ENCODE measurements at regions not wholly inside any gene's neighbourhood (a gene's known extent, or its start where the extent isn't known, plus 50 kb on each side); places are given as distances from the start of the nearest gene placed in this dataset.
"Not testable (repeated sequence)": the region's sequence is repeated elsewhere in the genome, so short reads cannot be mapped to it uniquely, and the experiment has no call there.

- H3K4me3 Mint-ChIP-seq; H3K27ac Mint-ChIP-seq; ATAC-seq; H3K36me3 Mint-ChIP-seq; H3K27me3 Mint-ChIP-seq (ENCODE audit: low read depth); CTCF ChIA-PET; H3K4me1 Mint-ChIP-seq; POLR2A ChIA-PET; DNase-seq (ENCODE audit: low spot score): not testable (repeated sequence)
- H3K9me3 Mint-ChIP-seq, result peaks cover 17% of the 10 kb centered on the region
Observed at GRCh38 chr1:229935157-229935556, 131.9 kb upstream of the GALNT2 start.

- peaks cover 5% of the 10 kb centered on the region; the same call in 1 of the 2 replicates for H3K4me1 Mint-ChIP-seq
- no peak for TF ChIP-seq FOXK1 (CRISPR knock-in tag; IDR thresholded peaks at IDR 0.05)
- TF ChIP-seq PRDM15 (CRISPR knock-in tag; IDR thresholded peaks at IDR 0.05), result no peak
- no peak for TF ChIP-seq TEAD1 (CRISPR knock-in tag; IDR thresholded peaks at IDR 0.05)
- no peak for TF ChIP-seq CTCF (IDR thresholded peaks at IDR 0.05)
- TF ChIP-seq ZNF423 (CRISPR knock-in tag; IDR thresholded peaks at IDR 0.05), result no peak
- no peak overlapping the region for H3K27ac Mint-ChIP-seq
- H3K27me3 Mint-ChIP-seq (ENCODE audit: low read depth), result no peaks in the 10 kb centered on the region
- CTCF ChIA-PET, result no interaction called here
- no peak overlapping the region for H3K4me3 Mint-ChIP-seq
- no peak for DNase-seq (ENCODE audit: low spot score)
- H3K9me3 Mint-ChIP-seq, result peaks cover 2% of the 10 kb centered on the region; the same call in 1 of the 2 replicates
- no peaks in the 10 kb centered on the region for H3K36me3 Mint-ChIP-seq
- ATAC-seq, result no peak
- POLR2A ChIA-PET, result no interaction called here
Observed at GRCh38 chr1:229938551-229938950, 128.5 kb upstream of the GALNT2 start.

GRCh38 chr1:229940684-229941083 lies 126.4 kb upstream of the GALNT2 start:
- Mint-ChIP-seq H3K9me3 (no peaks in the 10 kb centered on the region), H3K27ac (no peak overlapping the region), H3K36me3 (no peaks in the 10 kb centered on the region), H3K27me3 (ENCODE audit: low read depth) (no peaks in the 10 kb centered on the region), H3K4me3 (no peak overlapping the region), H3K4me1 (peaks cover 5% of the 10 kb centered on the region; the same call in 1 of the 2 replicates)
- DNase-seq (ENCODE audit: low spot score) (no peak), ATAC-seq (no peak)
- TF ChIP-seq ZNF671 (CRISPR knock-in tag; IDR thresholded peaks at IDR 0.05), result no peak
- no peak for TF ChIP-seq TP53 (CRISPR knock-in tag; IDR thresholded peaks at IDR 0.05)
- no peak for TF ChIP-seq NFATC4 (CRISPR knock-in tag; IDR thresholded peaks at IDR 0.05)
- TF ChIP-seq PREB (CRISPR knock-in tag; IDR thresholded peaks at IDR 0.05; ENCODE audit: borderline replicate concordance), result no peak
- no peak for TF ChIP-seq ZNF317 (CRISPR knock-in tag; IDR thresholded peaks at IDR 0.05; ENCODE audit: borderline replicate concordance, low read depth)
- TF ChIP-seq ZBTB21 (CRISPR knock-in tag; IDR thresholded peaks at IDR 0.05; ENCODE audit: borderline replicate concordance), result no peak
- TF ChIP-seq ZBTB43 (CRISPR knock-in tag; IDR thresholded peaks at IDR 0.05), result no peak
- ChIA-PET POLR2A (no interaction called here), CTCF (no interaction called here)

GRCh38 chr1:229941160-229941559 lies 125.9 kb upstream of the GALNT2 start:
- DNase-seq (ENCODE audit: low spot score) (no peak), ATAC-seq (no peak)
- CTCF ChIA-PET, result no interaction called here
- no peaks in the 10 kb centered on the region for H3K27me3 Mint-ChIP-seq (ENCODE audit: low read depth)
- H3K4me3 Mint-ChIP-seq, result no peak overlapping the region
- H3K4me1 Mint-ChIP-seq, result peaks cover 5% of the 10 kb centered on the region; the same call in 1 of the 2 replicates
- no peaks in the 10 kb centered on the region for H3K9me3 Mint-ChIP-seq
- no peak overlapping the region for H3K27ac Mint-ChIP-seq
- no peaks in the 10 kb centered on the region for H3K36me3 Mint-ChIP-seq
- POLR2A ChIA-PET, result no interaction called here
- TF ChIP-seq RELA (CRISPR knock-in tag; IDR thresholded peaks at IDR 0.05; ENCODE audit: borderline replicate concordance), result no peak
- TF ChIP-seq ZNF396 (CRISPR knock-in tag; IDR thresholded peaks at IDR 0.05; ENCODE audit: borderline replicate concordance), result no peak
- no peak for TF ChIP-seq NR3C1 (CRISPR knock-in tag; conservative IDR thresholded peaks at IDR 0.05; ENCODE audit: low read depth)
- no peak for TF ChIP-seq ATF3 (CRISPR knock-in tag; conservative IDR thresholded peaks at IDR 0.05)
- TF ChIP-seq ZBTB21 (CRISPR knock-in tag; IDR thresholded peaks at IDR 0.05; ENCODE audit: borderline replicate concordance), result no peak
- no peak for TF ChIP-seq NR1H2 (CRISPR knock-in tag; IDR thresholded peaks at IDR 0.05)
- no peak for TF ChIP-seq ZNF232 (CRISPR knock-in tag; IDR thresholded peaks at IDR 0.05)
- TF ChIP-seq ATF1 (CRISPR knock-in tag; IDR thresholded peaks at IDR 0.05), result no peak
- TF ChIP-seq HMGA2 (CRISPR knock-in tag; IDR thresholded peaks at IDR 0.05), result no peak
- TF ChIP-seq ATF6 (CRISPR knock-in tag; IDR thresholded peaks at IDR 0.05), result no peak
